ENCODE measurements at regions not wholly inside any gene's neighbourhood (a gene's known extent, or its start where the extent isn't known, plus 50 kb on each side); places are given as distances from the start of the nearest gene placed in this dataset.

DNA sequence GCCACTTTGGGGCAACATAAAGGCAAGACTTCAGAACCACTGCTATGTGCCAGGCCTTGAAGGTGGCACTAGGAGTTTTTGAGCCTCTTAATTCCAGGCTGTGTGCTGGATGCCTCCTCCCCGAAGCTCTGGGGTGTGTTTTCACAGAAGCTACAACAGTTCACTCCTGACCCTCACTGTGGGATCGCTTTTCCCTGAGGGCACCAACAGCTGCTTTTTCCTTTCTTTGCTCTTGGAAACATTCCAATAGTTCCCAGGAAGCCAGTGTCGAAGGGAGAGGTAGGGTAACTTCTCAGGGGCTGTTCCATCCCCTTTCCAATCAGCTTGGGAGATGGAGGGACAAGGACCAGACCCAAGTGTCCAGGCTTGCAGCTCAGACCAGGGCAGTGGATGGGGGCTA, 153.4 kb downstream of the C1orf94 start:
- no peak for DNase-seq (ENCODE audit: low spot score)

DNA sequence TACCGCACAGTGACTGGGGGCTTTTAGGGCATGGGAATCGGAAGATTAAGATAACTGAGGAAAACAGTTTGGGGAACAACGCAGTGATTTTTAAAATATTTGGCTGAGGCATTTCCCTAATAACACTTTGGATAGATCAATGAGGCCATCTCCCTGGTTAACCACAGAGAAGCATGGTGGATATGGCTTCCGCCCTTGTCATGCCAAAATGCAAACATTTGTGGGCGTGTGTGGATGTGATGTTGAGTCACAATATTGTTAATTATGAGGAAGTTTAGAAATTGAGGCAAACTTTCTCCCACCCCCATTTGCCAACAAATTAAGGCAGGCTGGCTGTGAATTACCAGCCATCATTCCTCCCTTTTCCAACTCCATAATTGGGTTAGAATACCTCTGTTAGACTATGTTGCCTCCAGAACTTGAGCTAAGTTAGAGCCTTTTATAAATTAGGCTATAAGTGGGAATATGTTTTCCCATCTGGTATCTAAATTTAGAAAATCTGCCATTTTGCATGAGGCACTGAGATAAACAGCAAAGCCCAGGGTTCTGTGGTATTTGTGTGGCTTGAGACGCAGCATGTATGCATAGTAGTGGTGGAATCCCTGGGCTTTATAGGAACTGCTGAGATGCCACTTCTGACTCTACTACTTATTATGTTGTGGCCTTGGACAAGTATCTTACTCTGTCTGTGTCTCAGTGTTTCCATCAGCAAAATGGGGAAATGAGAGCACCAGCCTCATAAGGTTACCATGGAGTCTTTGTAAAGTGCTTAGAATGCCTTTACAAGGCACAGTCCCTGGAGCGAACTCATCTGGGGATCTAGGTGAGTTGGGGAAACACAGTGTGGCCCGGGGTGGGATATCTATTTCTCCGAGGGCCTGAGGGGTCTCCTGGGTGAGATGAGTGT, 154.6 kb downstream of the C1orf94 start:
- no peak for DNase-seq (ENCODE audit: low spot score)

DNA sequence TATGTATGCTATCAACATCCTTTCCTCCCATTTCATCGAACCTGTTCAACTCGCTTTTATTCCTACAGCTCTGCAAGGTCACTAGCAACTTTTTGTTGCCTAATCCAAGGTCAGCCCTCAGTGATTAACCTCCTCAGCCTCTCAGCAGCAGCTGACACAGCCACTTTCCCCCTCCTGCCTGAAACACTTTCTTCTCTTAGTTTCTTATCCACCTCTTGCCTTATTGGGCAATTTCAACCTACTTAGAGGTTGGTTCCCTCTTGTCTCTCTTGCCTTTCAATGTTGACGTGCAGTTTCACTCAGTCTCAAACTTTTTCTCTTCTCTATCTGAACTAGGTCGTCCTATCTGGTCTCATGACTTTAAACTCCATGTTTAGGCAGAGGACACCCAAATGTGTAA, 156.3 kb downstream of the C1orf94 start:
- no peak for DNase-seq (ENCODE audit: low spot score)

DNA sequence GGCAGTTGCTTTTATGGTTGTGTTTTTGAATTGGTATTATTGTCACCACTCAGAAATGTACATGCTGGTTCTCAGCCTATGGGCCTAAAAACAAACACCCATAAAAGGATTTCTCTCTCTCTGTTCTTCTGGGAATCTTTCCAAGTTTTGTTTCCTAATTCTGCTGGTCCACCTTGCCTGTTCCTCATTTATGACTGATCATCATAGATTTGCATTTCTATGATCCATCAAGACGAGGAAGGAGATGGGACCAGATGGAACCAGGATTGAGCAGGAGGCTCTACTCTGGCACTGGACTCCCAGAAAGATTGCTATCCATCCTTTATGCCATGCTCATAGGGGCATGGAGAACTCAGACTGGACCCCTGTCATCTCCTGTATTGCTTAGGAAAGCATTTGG, 162.2 kb downstream of the C1orf94 start:
- DNase-seq (ENCODE audit: low spot score), result no peak

DNA sequence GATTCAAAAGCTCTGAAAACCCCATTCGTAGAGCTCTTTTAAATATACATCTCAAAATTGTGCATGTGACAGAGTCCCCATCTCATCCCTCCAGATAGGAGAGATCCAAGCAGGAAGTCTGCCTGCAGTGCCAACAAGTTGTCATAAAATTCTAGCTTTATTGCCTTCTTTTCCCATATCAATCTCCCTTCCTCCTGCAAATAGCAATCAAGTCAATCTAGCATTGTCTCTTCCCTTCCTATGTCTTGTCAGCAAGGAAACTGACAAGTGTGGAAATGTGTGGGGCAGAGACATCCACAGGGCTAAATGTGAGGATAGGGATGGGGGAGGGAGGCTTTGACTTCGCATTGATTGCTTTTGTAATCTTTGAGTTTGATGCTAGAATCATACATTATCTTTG, 165.2 kb downstream of the C1orf94 start:
- DNase-seq (ENCODE audit: low spot score), result no peak

DNA sequence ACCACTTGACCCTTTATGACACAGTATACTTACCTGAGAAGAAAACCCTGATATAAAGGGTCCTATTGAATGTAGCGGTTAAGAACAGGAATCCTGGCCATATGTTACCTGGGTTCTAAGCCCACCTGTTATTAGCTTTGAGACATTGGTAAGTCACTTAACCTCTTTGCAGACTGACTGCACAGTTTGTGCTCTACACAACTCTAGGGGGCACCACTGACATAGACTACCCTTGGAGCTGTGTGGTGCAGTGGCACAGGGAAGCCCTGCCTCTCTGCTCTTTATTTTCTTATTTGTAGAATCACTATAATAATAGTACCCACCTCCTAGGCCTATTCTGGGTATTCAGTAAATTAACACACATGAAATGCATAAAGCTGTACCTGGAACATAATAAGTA, 165.6 kb downstream of the C1orf94 start:
- DNase-seq (ENCODE audit: low spot score), result no peak

DNA sequence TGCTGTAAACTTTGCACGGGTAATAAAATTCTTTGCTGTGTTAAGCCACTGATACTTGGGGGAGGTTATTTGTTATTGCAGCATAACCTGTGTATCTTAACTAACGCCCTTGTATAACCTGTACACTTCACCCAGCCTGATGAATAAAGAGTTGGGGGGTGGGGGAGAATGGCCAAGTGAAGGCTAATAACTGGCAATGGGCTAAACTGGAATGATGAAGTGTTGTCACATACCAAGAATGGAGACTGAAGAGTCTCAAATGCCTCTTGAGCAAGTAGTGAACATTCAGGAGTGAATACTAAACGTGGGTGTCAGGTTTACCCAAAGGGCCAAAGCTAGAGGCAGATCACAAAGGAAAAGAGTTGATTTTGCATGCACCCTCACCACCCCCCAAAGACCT, 169.4 kb downstream of the C1orf94 start:
- no peak for DNase-seq (ENCODE audit: low spot score)

DNA sequence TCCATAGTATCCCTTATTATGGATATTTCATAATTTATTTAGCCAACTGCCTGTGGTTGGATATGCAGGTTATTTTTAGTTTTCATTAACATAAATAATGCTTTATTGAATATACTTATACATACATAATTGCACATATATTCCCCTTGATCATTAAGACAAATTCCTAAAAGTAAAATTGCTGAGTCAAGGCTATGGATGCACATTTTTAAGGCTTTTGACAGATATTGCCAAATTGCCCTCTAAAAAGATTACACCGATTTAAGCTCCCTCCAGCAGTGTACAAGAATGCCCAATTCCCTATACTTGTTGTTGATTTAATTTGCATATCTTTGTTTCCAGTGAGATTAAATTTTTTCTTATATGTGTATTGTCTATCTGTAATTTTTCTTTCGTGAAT, 176.7 kb downstream of the C1orf94 start:
- DNase-seq (ENCODE audit: low spot score), result no peak

DNA sequence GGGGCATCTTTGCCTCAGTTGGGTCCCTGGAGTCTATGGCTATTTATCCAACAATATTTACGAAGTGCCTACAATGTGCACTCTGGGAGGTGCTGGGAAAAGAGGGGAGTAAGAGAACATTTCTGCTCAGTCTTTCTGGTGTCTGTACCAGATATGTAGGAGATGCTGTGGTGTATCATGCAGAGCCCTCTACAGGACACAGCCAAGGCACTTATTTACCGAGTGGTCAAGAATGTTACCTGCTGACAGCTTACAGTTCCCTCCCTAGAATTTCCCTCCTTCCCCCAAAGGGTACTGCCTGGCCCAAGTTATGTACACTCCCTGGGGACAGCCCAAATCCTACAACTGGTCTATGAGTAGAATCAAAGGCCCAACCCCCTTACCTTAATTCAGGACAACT, 177.7 kb downstream of the C1orf94 start:
- DNase-seq (ENCODE audit: low spot score), result no peak

DNA sequence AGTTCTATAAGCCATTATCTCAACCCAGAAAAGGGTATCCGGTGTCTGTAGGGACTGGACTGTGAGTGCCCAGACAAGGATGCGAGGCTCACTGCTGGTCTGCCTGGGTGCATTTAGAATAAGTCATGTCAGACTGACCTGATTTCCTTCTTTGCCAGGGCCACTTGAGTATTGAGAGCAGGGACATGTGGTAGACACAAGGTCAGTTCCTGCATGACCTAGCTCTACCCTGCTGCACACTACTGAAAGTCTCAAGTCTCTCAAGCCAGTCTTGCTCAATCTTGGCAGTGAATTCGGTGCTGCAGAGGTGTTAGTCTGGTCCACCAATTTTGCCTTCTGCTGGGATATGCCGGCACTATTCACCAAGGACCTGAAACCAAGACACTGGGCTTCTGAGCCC, 180.1 kb downstream of the C1orf94 start:
- DNase-seq (ENCODE audit: low spot score), result no peak

DNA sequence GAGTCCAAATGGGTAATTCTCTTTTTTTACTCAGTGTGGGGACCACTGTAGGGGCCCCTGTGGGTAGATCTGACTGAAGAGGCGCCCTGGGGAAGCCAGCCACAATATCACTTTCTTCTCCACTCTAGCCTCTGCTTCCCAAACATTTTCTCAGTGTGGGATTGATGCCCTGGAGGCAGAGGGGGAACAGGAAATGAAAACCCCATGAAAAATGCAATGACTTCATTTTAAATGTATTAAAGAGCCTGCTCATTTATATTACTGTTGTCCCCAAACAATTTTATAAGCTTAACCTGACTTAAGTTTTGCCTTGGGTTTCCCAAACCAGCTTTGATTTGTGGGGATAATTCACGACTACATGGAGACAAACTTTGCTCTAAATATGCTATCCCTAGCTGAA, 181.9 kb downstream of the C1orf94 start:
- DNase-seq (ENCODE audit: low spot score), result no peak

DNA sequence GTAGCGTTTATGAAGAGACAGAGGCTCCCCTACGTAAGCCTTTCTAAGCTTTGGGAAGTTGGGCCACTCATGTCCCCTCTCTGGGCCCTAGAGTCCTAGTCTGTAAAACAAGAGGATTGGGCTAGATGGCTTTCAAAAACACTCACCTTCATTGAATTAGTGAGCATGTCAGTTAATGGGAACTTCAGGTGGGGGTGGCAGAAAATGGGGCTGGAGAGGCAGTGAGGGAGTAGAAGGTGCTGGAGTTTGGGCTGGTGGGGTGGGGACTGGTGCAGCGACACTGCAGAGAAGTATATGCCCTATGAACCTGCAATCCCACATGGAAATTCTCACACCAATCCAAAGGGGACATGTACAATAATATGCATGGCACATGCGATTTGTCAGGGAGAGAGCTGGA, 182.7 kb downstream of the C1orf94 start:
- no peak for DNase-seq (ENCODE audit: low spot score)

DNA sequence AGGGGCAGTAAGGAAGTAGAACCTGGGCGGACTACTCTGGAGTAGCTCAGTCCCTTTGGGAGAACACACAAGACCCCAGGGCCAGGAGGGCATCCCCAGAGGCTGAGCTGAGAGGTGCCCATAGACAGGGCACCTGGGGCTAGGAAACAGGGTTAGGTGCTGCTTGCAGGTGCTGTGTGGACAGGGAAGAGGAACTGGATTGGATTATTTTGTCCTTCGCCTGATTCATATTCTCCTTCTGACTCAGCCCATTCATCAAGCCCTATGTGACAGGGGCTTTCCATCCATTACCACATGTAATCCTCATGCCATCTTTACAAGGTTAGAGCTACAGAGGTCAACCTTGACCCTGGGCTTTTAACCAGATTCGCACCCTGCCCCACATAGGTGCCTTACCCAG, 183.9 kb downstream of the C1orf94 start:
- no peak for DNase-seq (ENCODE audit: low spot score)

DNA sequence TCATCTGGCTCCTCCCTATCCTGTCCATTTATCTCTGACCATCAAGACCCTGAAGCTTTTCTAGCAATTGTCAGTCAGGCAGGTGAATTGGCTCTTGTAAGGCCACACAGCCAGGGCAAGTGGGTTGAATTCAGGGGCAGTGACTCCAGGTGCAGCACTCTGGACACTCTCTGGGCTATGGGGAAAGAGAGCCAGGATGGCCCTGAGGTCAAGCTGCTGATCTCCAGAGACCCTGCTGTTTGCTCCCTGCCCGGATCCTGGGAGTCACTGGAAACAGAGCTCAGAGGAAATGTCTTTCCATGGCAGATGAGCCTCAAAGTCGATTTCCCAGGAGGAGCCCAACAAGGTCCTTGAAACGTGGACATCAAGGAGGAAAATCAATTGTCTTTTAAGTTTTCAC, 184.4 kb downstream of the C1orf94 start:
- no peak for DNase-seq (ENCODE audit: low spot score)

DNA sequence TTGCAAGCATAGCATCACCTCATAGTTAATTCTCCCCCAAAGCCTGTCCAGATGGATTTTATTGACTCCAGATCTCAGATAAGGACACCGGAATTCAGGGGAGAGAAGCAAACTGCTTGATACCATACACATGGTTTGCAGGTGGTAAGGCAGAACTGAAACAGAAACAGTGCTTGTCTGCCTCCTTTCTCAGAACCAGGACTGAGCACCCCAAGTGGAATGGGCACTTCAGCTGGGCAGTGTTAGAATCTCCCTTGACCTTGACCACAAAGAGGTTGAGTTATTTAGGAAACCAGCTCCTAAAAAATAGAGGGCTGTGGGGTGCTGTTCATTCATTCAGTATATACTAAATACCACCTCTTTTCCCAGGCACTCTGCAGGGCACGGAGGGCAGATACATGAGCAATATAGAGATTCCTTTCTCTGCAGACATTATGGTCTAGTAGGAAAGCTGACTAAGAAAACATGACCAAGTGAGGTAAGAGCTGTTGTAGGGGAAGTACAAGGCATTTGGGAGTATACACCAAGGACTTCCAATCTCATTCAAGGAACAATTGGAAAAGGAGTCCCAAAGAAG, 185.2 kb downstream of the C1orf94 start:
- no peak for DNase-seq (ENCODE audit: low spot score)

DNA sequence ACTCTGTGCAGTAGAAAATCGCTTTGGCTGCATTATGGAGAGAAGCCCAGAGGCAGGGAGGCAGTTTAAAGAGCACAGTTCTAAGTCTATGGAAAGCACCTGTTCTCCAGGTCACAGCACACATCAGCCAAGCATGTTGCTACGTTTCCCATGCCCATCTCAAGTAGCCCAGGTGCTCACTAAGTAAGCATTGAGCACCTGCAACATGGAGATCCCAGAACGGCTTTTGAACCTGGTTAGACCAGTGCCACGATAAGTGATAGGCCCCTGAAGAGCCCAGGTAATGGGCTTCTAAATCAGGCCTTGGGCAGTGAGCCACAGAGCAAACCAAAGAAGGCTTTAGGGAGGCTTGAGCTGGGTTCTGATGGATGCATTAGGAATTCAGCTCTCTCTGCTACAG, 186.2 kb downstream of the C1orf94 start:
- no peak for DNase-seq (ENCODE audit: low spot score)

DNA sequence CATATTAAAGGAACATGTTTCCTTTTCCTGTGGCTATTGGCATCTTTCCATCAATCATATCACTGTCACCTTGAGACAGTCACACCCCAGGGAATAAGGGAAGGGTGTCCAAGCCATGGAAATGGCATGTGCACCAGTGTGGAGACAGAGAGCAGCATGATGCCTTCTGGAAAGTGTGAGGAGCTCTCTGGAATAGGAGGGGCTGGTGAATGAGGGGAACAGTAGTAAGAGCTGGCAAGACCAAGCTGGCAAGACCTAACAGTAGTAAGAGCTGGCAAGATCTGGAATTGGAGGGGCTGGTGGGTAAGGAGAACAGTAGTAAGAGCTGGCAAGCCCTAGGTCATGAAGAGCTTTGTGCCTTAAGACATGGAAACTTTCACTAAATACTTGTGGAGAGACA, 186.7 kb downstream of the C1orf94 start:
- DNase-seq (ENCODE audit: low spot score), result no peak

DNA sequence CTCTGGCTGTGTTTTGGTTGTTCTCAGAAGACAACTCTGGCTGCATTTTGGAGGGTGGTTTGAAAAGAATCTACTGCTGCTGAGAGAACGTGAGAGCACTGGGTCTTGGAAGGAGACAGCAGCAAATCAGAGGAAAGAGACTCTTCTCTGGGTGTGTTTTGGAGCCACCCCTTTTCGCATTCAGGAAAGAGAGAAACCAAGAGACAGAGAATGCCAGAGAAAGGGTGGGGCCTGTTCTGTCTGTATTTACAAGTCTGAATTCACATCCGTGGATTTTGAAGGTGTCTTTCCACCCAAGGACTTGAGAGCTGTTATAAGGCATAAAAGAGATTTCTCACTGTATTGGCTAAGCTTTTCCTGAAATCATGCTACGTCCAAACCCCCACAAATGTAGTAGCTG, 187.2 kb downstream of the C1orf94 start:
- no peak for DNase-seq (ENCODE audit: low spot score)

DNA sequence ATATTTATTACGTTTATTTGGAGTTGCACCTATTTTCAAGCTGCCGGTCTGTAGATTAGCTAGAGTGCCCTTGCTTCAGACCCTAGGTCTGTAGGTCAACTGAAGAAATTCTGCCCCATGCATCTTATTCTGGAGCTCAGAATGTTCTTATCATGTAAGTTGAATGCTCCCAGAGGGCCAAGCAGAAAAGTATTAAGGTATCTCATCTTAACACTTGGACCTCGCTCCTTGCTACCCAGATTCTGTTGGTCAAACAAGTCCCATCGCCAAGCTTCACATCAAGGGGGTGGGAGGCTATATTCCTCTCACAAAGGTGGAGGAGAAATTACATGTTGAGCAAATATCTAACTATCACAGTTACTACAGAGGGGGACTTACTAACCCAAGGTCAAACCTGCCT, 187.7 kb downstream of the C1orf94 start:
- DNase-seq (ENCODE audit: low spot score), result no peak

DNA sequence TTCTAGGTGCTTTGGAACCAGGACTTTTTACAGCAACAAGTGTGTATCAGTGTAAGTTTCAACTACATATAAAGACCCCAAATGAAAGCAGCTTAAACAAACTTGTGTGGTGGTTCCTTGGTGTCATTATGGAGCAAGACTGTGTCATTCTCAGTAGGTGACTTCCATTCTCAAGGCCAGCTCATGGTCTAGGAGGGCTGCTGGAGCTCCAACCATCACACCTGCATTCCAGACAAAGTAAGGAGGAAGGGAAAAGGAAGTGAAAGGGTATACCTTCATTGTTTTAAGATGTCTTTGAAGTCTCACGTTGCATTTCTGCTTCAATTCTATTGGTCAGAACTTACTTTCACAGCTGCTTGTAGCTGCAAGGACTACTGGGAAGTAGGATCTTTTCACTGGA, 188.6 kb downstream of the C1orf94 start:
- DNase-seq (ENCODE audit: low spot score), result no peak

DNA sequence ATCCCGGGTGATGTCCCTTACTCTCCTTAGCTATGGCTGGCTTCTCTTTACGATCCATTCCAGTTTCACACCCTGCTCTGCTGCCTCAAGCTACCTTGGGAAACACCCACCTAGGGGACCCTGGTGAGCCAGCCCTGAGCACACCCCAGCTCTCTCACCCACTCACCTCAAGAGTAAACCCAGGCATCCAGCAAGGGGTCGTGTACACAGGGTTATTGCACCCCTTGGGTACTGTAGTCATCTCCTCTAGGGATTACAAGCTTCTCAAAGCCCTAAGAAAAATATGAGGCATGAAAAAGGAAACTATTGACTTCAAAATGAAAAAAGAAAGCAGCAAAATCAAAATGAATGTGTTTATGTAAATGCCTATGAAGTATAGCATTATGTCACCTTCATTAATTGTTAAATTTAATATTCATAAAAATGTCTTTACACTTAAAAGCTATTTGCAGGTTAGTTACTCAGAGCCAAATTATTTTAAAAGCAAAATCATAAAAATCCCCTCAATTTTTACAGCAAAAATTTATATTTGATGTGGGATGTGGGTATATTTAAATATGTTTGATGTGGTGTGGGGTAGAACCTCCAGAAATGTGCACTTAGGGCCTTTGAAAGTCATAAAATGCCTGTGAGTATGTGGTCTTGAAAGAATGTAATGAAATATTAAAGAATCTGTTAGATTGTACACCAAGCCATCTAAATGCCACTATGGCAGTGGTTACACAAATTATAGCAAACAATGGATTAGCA, 190.3 kb downstream of the C1orf94 start:
- no peak for DNase-seq (ENCODE audit: low spot score)

DNA sequence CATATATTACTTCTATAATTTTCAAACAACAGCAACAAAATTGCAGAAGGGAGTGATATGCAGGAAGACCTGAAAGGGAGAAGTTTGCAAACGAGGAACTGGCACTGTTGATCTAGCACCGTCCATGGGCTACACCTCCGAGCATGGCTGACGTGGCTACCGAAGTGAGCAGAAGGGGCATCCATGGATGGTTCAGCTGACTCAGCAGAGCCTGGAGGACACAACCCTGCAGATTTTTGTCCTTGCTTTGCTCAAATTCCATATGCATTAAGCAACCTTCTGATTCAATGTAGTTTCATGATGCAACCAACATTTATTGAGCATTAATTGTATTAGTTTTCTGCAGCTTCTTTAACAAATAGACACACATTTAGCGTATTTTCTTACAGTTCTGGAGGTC, 191.2 kb downstream of the C1orf94 start:
- no peak for DNase-seq (ENCODE audit: low spot score)

All from RKO (cell line).